LNCAP (cell line): ENCODE measurements at regions not wholly inside any gene's neighbourhood (a gene's known extent, or its start where the extent isn't known, plus 50 kb on each side); places are given as distances from the start of the nearest gene placed in this dataset.

Experiments
- TF ChIP-seq, protein P1 (sequence below): fragments of 450-650 bp; IDR thresholded peaks from 2 replicates; pipeline ENCODE4 v1.5.1; 2017; ENCODE audit warnings: mild to moderate bottlenecking

DNA sequence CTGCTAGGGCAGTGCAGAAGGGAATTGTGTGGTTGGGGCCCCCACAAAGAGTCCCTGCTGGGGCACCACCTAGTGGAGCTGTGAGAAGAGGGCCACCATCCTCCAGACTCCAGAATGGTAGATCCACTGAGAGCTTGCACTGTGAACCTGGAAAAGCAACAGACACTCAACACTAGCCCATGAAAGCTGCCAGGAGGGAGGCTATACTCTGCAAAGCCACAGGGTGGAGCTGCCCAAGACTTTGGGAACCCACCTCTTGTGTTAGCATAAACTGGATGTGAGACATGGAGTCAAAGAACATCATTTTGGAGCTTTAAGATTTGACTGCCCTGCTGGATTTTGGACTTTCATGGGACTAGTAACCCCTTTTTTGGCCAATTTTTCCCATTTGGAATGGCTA is 328.4 kb upstream of the KHDRBS2 start:
- TF ChIP-seq, protein P1, sequence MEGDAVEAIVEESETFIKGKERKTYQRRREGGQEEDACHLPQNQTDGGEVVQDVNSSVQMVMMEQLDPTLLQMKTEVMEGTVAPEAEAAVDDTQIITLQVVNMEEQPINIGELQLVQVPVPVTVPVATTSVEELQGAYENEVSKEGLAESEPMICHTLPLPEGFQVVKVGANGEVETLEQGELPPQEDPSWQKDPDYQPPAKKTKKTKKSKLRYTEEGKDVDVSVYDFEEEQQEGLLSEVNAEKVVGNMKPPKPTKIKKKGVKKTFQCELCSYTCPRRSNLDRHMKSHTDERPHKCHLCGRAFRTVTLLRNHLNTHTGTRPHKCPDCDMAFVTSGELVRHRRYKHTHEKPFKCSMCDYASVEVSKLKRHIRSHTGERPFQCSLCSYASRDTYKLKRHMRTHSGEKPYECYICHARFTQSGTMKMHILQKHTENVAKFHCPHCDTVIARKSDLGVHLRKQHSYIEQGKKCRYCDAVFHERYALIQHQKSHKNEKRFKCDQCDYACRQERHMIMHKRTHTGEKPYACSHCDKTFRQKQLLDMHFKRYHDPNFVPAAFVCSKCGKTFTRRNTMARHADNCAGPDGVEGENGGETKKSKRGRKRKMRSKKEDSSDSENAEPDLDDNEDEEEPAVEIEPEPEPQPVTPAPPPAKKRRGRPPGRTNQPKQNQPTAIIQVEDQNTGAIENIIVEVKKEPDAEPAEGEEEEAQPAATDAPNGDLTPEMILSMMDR, result no peak

DNA sequence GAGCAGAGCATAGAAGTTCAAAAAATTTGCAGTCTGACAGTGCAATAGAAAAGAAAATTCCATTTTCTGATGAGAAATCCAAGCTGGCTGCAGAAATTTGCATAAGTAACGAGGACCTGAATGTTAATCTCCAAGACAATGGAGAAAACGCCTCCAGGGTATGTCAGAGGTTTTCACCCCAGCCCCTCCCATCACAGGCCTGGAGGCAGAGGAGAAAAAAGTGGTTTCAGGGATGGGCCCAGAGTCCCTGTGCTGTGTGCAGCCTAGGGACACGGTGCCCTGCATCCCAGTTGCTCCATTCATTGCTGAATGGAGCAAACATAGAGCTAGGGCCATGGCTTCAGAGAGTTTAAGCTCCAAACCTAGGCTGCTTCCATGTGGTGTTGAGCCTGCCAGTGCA is 327.9 kb upstream of the KHDRBS2 start:
- TF ChIP-seq, protein P1, result no peak

DNA sequence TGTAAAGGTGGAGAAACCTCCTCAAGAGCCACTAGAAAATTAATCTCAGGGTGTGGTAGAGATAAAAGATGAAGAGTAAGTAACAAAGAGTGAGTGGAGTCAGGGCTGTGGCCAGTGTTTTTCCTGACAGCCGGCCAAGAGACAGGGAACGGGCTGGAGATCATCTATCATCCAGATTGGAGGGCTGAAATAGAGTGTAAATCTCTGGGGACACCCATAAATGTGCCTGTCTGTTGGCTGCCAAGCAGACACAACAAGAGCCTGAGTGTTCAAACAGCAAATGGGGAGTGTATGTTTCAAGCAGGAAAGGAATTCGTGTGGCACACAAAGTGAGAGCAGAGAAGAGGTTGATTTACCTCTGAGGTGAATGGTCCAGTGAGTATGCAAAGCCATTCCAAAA is 326.4 kb upstream of the KHDRBS2 start:
- TF ChIP-seq, protein P1, result no peak

DNA sequence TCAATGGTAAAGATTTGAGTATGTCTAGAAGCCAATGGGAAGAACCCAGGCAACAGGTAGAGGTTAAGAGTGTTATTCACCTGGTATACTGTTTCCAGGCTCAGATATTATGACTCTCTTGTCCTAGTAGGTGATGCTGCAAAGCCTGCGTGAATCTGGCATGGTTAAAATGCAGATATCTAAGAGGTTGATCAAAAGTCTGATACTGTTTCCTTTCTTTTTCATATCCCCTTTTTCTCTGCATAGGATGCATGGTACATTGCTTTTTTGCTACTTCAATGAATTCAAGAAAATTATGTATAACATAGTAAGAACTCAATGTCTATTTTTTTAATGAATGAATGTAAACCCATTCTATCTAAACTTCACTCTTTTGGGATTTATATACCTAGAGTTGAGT is 284.3 kb upstream of the KHDRBS2 start:
- TF ChIP-seq, protein P1, result no peak

DNA sequence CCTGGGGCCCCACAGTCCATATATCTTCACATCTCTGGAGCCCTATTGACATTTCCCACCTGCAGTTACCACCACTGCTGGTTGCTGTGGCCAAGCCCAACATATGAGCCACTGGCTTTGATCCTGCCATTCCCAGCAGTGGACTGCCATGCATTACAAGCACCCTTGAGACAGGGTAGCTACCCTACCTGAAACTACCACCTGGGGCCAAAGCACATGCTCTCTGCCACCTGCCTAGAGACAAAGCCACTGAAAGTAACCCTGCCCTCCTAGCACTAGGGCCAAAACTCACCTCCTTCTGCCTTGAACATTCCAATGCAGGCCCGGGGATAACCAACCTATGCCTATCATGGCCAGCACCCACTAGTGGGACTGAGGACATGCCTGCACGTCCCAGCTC is 255.5 kb upstream of the KHDRBS2 start:
- TF ChIP-seq, protein P1, result no peak

DNA sequence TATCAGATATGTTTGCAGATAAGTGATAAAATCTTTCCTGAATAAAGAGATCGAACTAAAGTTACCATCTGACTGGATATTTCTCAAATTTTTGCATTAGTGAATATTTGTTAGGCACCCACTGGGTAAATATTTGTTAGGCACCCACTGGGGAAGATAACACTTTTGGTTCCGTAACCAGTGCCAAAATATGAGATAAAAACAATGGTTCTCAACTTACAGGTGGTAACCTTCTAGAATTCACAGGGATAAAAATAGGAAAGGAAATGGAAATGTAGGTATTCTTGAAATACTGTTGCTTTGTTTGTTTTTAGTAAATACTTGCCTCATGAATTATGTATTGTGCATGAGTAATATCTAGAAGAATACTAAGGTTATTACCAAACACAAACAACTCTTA is 245.0 kb upstream of the KHDRBS2 start:
- TF ChIP-seq, protein P1, result no peak

DNA sequence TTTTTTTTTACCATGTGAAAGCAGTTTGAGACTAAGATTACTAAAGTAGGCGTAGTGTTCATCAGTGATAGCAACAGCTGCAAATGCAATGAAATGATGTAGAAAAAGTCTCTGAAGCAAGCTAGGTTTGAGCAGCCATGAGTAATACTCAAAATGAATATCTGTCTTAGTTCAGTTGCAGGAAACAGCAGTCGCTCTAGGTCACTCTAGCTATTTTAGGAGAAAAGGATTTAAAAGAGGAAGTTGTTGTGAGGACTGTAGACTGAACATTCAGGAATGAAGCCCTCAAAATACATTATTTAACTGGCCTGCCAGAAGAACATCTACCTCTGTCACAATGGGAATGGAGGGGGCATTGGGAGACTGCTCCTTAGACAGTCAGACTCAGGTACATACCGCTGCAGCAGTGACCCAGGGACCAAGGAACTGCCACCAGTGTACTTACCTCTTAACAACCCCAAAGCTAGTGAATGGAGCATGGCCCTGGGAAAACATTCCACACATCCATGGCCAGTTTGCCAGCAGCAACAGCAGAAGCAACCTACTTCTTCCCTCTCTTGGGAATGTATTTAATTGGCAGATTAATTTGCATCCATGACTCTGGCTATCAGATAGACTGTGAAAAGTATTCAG is 243.0 kb upstream of the KHDRBS2 start:
- TF ChIP-seq, protein P1, result no peak

DNA sequence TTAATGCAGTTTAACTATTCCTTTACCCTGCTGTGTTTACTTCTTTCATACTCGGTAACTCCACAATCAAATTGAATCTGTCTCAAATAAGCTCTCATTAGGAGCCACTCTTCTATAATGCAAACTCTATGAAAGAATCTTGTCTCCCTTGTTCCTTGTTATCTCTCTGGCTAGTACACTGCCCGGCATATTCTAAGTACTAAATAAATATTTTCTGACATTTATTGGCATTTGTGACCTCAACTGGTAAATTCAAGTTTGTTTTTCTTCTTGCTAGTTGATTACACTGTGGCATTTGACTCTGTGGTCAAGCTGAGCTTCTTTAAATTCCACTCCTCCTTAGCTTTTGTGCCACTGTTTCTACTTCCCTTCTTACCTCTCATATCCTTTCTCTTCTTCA is 237.6 kb upstream of the KHDRBS2 start:
- TF ChIP-seq, protein P1, result no peak
